ENCODE measurements at regions not wholly inside any gene's neighbourhood (a gene's known extent, or its start where the extent isn't known, plus 50 kb on each side); places are given as distances from the start of the nearest gene placed in this dataset.

DNA sequence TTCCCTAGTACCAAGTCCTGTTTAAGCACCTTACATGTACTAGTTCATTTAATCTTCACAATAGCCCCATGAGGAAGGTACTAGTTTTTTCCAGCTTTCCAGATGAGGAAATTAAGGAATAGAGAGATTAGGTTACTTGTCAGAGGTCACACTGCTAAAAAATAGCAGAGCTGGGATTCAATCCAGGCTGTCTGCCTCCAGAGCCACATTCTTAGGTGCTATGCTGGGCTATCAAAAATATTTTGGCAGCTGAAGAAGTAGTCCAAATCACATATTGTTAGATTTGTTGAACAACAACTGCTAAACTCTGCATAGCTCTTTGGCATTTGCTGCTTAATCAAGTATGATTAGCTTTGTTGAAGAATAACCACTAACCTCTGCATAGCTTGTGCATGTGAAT is 591.5 kb upstream of the KLF4 start:
- Histone ChIP-seq H3K27me3 (ENCODE audit: control insufficient read depth, insufficient read depth, low read length) (peaks cover 3% of the 10 kb centered on the region), H3K36me3 (ENCODE audit: control insufficient read depth, insufficient read depth, low read length) (no peaks in the 10 kb centered on the region), H3K9me3 (ENCODE audit: control insufficient read depth, insufficient read depth, low read length) (no peaks in the 10 kb centered on the region), H3K4me1 (ENCODE audit: control insufficient read depth, insufficient read depth, low read length) (no peaks in the 10 kb centered on the region), H3K9ac (ENCODE audit: low read depth, low read length) (no peak overlapping the region), H3K4me3 (ENCODE audit: low read depth, low read length) (no peak overlapping the region)

DNA sequence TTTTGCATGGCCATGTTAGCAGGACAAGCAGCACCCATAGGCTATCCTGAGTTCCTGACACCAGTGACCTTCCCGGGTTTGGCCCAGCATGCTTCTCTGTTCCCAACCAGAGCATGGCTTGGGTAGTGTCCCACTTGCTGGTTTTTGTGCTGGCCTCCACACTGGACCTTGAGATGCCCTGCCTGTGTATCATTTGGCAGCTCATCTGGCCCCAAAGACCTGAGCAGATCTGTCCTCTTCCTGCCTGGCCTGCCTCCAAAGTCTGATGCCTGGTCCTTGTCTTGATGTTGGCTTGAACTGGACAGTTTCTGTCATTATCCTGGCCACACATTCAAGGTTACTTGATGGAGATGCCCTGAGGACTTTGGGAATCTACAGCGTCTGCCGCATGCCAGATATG is 590.7 kb upstream of the KLF4 start:
- Histone ChIP-seq H3K4me1 (ENCODE audit: control insufficient read depth, insufficient read depth, low read length) (no peaks in the 10 kb centered on the region), H3K9ac (ENCODE audit: low read depth, low read length) (no peak overlapping the region), H3K27me3 (ENCODE audit: control insufficient read depth, insufficient read depth, low read length) (no peaks in the 10 kb centered on the region), H3K36me3 (ENCODE audit: control insufficient read depth, insufficient read depth, low read length) (no peaks in the 10 kb centered on the region), H3K9me3 (ENCODE audit: control insufficient read depth, insufficient read depth, low read length) (no peaks in the 10 kb centered on the region), H3K4me3 (ENCODE audit: low read depth, low read length) (no peak overlapping the region)

DNA sequence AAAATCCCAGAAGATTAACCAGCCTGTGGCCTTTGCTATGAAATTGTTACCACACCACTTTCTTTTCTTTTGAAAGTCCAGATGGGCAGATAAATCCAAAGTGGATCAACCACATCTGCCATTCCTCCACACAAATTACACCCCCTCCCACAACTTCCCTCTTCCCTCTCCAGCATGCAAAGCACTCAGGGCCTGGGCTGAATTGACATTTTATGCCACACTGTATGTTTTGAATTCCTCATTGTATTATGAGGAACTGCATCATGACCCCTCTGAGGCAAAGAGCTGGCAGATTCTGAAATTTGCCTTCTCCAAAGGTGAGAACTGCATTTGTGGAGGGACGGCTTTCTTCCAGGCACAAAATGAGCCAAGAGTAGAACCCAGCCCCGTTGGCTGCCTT is 589.2 kb upstream of the KLF4 start:
- Histone ChIP-seq H3K9me3 (ENCODE audit: control insufficient read depth, insufficient read depth, low read length) (no peaks in the 10 kb centered on the region), H3K9ac (ENCODE audit: low read depth, low read length) (no peak overlapping the region)

GRCh38 chr9:108078375-108078774 is 588.8 kb upstream of the KLF4 start:
- H3K4me3 ChIP-seq (ENCODE audit: low read depth, low read length): no peak overlapping the region
- no peaks in the 10 kb centered on the region for H3K9me3 ChIP-seq (ENCODE audit: control insufficient read depth, insufficient read depth, low read length)
- H3K4me1 ChIP-seq (ENCODE audit: control insufficient read depth, insufficient read depth, low read length): no peaks in the 10 kb centered on the region
- no peaks in the 10 kb centered on the region for H3K36me3 ChIP-seq (ENCODE audit: control insufficient read depth, insufficient read depth, low read length)
- no peak overlapping the region for H3K9ac ChIP-seq (ENCODE audit: low read depth, low read length)
- H3K27me3 ChIP-seq (ENCODE audit: control insufficient read depth, insufficient read depth, low read length): no peaks in the 10 kb centered on the region

More for the DNA sequence above, 589.2 kb upstream of the KLF4 start:
- no peaks in the 10 kb centered on the region for H3K36me3 ChIP-seq (ENCODE audit: control insufficient read depth, insufficient read depth, low read length)
- no peak overlapping the region for H3K4me3 ChIP-seq (ENCODE audit: low read depth, low read length)
- H3K27me3 ChIP-seq (ENCODE audit: control insufficient read depth, insufficient read depth, low read length): no peaks in the 10 kb centered on the region
- no peaks in the 10 kb centered on the region for H3K4me1 ChIP-seq (ENCODE audit: control insufficient read depth, insufficient read depth, low read length)

GRCh38 chr9:108077556-108077955 is 588.0 kb upstream of the KLF4 start:
- Histone ChIP-seq H3K9me3 (ENCODE audit: control insufficient read depth, insufficient read depth, low read length) (no peaks in the 10 kb centered on the region), H3K36me3 (ENCODE audit: control insufficient read depth, insufficient read depth, low read length) (no peaks in the 10 kb centered on the region), H3K4me3 (ENCODE audit: low read depth, low read length) (no peak overlapping the region), H3K4me1 (ENCODE audit: control insufficient read depth, insufficient read depth, low read length) (no peaks in the 10 kb centered on the region), H3K9ac (ENCODE audit: low read depth, low read length) (no peak overlapping the region), H3K27me3 (ENCODE audit: control insufficient read depth, insufficient read depth, low read length) (no peaks in the 10 kb centered on the region)

- H3K4me3 ChIP-seq (ENCODE audit: low read depth, low read length): no peak overlapping the region
- no peak overlapping the region for H3K9ac ChIP-seq (ENCODE audit: low read depth, low read length)
- H3K9me3 ChIP-seq (ENCODE audit: control insufficient read depth, insufficient read depth, low read length): no peaks in the 10 kb centered on the region
- H3K27me3 ChIP-seq (ENCODE audit: control insufficient read depth, insufficient read depth, low read length): no peaks in the 10 kb centered on the region
- H3K4me1 ChIP-seq (ENCODE audit: control insufficient read depth, insufficient read depth, low read length): no peaks in the 10 kb centered on the region
- H3K36me3 ChIP-seq (ENCODE audit: control insufficient read depth, insufficient read depth, low read length): no peaks in the 10 kb centered on the region
Observed at GRCh38 chr9:108074900-108075299, 585.3 kb upstream of the KLF4 start.

GRCh38 chr9:108073823-108074222 is 584.3 kb upstream of the KLF4 start:
- H3K36me3 ChIP-seq (ENCODE audit: control insufficient read depth, insufficient read depth, low read length): no peaks in the 10 kb centered on the region
- no peaks in the 10 kb centered on the region for H3K4me1 ChIP-seq (ENCODE audit: control insufficient read depth, insufficient read depth, low read length)
- no peak overlapping the region for H3K9ac ChIP-seq (ENCODE audit: low read depth, low read length)
- no peaks in the 10 kb centered on the region for H3K9me3 ChIP-seq (ENCODE audit: control insufficient read depth, insufficient read depth, low read length)
- H3K27me3 ChIP-seq (ENCODE audit: control insufficient read depth, insufficient read depth, low read length): no peaks in the 10 kb centered on the region
- H3K4me3 ChIP-seq (ENCODE audit: low read depth, low read length): no peak overlapping the region

- Histone ChIP-seq H3K36me3 (ENCODE audit: control insufficient read depth, insufficient read depth, low read length) (no peaks in the 10 kb centered on the region), H3K9ac (ENCODE audit: low read depth, low read length) (no peak overlapping the region), H3K9me3 (ENCODE audit: control insufficient read depth, insufficient read depth, low read length) (no peaks in the 10 kb centered on the region), H3K4me1 (ENCODE audit: control insufficient read depth, insufficient read depth, low read length) (no peaks in the 10 kb centered on the region), H3K27me3 (ENCODE audit: control insufficient read depth, insufficient read depth, low read length) (no peaks in the 10 kb centered on the region), H3K4me3 (ENCODE audit: low read depth, low read length) (no peak overlapping the region)
Observed at GRCh38 chr9:108072740-108073139, 583.2 kb upstream of the KLF4 start.

GRCh38 chr9:108070861-108071260 is 581.3 kb upstream of the KLF4 start:
- Histone ChIP-seq H3K36me3 (ENCODE audit: control insufficient read depth, insufficient read depth, low read length) (no peaks in the 10 kb centered on the region), H3K4me3 (ENCODE audit: low read depth, low read length) (no peak overlapping the region), H3K27me3 (ENCODE audit: control insufficient read depth, insufficient read depth, low read length) (no peaks in the 10 kb centered on the region), H3K9ac (ENCODE audit: low read depth, low read length) (no peak overlapping the region), H3K9me3 (ENCODE audit: control insufficient read depth, insufficient read depth, low read length) (no peaks in the 10 kb centered on the region), H3K4me1 (ENCODE audit: control insufficient read depth, insufficient read depth, low read length) (no peaks in the 10 kb centered on the region)

DNA sequence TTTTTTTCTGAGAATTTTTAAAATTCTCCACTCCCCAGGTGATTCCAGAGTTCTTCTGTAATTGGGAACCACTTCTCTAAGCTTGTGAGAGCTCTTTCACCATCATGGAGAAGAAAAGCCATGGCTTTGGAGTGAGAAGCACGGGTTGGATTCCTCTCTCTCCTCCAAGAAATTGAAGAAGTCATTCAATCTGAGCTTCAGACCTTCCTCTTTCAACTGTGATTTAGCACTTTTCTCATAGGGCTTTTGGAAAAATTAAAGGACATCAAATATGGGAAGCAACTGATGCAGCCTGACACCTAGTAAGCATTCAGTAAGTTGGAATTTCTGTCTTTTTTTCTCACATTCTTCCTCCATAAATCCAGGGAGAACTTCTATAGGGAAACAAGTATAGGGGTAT is 580.4 kb upstream of the KLF4 start:
- Histone ChIP-seq H3K9ac (ENCODE audit: low read depth, low read length) (no peak overlapping the region), H3K36me3 (ENCODE audit: control insufficient read depth, insufficient read depth, low read length) (no peaks in the 10 kb centered on the region), H3K4me3 (ENCODE audit: low read depth, low read length) (no peak overlapping the region), H3K27me3 (ENCODE audit: control insufficient read depth, insufficient read depth, low read length) (no peaks in the 10 kb centered on the region), H3K9me3 (ENCODE audit: control insufficient read depth, insufficient read depth, low read length) (no peaks in the 10 kb centered on the region), H3K4me1 (ENCODE audit: control insufficient read depth, insufficient read depth, low read length) (no peaks in the 10 kb centered on the region)

GRCh38 chr9:108062680-108063079 is 573.1 kb upstream of the KLF4 start:
- Histone ChIP-seq H3K36me3 (ENCODE audit: control insufficient read depth, insufficient read depth, low read length) (no peaks in the 10 kb centered on the region), H3K9me3 (ENCODE audit: control insufficient read depth, insufficient read depth, low read length) (no peaks in the 10 kb centered on the region), H3K9ac (ENCODE audit: low read depth, low read length) (no peak overlapping the region), H3K4me3 (ENCODE audit: low read depth, low read length) (no peak overlapping the region), H3K4me1 (ENCODE audit: control insufficient read depth, insufficient read depth, low read length) (no peaks in the 10 kb centered on the region), H3K27me3 (ENCODE audit: control insufficient read depth, insufficient read depth, low read length) (no peaks in the 10 kb centered on the region)

DNA sequence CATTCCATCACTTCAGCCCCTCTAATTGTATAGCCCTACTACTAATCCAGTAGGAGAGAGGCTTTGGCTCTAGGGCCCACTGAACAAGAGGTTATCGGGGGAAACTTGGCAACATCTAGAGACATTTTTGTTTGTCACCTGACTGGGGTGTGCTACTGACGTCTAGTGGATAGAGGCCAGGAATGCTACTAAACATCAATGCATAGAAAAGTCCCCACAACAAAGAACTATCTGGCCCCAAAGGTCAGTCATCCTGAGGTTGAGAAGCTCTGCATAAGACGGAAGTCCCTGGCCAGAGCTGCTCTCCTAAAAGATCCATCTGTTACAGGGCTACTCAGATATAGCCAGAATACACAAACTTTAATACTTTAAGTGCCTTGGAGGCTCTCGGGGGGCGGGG is 570.6 kb upstream of the KLF4 start:
- no peaks in the 10 kb centered on the region for H3K36me3 ChIP-seq (ENCODE audit: control insufficient read depth, insufficient read depth, low read length)
- H3K4me1 ChIP-seq (ENCODE audit: control insufficient read depth, insufficient read depth, low read length): no peaks in the 10 kb centered on the region
- H3K4me3 ChIP-seq (ENCODE audit: low read depth, low read length): no peak overlapping the region
- H3K27me3 ChIP-seq (ENCODE audit: control insufficient read depth, insufficient read depth, low read length): no peaks in the 10 kb centered on the region
- no peaks in the 10 kb centered on the region for H3K9me3 ChIP-seq (ENCODE audit: control insufficient read depth, insufficient read depth, low read length)
- no peak overlapping the region for H3K9ac ChIP-seq (ENCODE audit: low read depth, low read length)

All from iPS-15b (cell line).